Medulla oblongata (tissue), 1 donor: ENCODE measurements at regions not wholly inside any gene's neighbourhood (a gene's known extent, or its start where the extent isn't known, plus 50 kb on each side); places are given as distances from the start of the nearest gene placed in this dataset.
A peak's percentile ranks its signal among the peaks of the same experiment; 100 is the strongest.

ENCODE experiments used
- DNase-seq: peaks from one replicate; pipeline ENCODE4 v3.0.0-alpha.2; 2015; ENCODE audit errors: extremely low spot score

GRCh38 chr13:79267560-79267959, 138.5 kb downstream of the RBM26 start:
- DNase-seq: no peak

DNA sequence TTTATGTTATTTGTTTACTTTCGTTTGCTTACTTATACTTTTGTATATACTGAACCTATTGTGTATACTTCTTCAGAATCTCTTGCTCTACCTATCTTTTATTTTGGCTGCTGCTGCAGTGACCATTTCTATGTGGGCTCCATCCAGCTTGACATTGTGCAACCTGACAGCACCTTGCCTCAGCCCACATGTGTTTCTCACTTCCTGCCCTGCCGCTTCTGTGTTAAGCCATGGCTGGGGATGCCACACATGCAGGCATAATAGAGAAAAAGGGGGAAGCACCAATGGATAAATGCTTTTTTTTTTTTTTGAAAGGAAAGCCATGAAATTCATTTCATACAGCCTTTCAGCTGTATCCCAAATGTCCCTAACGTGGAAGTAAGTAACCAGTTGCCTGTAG, 147.6 kb downstream of the RBM26 start:
- no peak for DNase-seq

DNA sequence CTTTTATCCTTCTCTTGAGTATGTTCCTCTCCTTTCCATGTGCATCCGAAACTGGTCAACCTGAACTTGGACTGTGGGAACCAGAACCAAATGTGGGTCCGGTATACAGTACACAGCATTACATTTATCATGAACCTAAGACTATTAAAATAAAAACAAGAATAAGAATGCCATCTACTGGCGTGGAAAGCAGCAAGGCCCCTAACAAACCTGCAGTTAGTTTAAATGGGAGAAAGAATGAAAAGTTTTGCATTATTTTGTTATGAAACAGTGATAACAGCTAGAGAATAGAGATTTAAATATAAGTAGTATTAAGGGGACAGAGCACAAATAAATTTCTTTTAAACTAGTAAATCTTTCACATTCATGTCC, 159.5 kb downstream of the RBM26 start:
- DNase-seq: no peak

- no peak for DNase-seq
Observed at GRCh38 chr13:79245937-79246577, 160.0 kb downstream of the RBM26 start.

- no peak for DNase-seq
Observed at GRCh38 chr13:79241697-79242096, 164.4 kb downstream of the RBM26 start.

DNA sequence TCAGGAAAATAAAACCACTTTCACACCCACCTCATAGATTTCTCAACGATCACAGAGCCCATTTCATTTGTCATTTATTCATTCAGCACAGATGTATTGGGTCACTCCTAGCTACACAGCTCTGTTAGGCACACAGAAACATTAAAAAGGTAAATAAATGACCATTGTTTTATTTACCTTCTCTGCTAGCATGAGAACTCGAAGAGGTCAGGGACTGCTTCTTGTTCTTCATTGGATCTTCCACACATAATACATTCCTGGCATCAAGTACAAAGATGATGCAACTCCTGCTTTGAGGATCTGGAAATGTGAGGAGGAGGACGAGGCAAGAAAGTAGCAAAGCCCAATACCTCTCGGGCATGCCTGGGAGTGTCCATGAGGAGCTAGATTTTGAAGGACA, 168.1 kb downstream of the RBM26 start:
- DNase-seq: no peak

DNA sequence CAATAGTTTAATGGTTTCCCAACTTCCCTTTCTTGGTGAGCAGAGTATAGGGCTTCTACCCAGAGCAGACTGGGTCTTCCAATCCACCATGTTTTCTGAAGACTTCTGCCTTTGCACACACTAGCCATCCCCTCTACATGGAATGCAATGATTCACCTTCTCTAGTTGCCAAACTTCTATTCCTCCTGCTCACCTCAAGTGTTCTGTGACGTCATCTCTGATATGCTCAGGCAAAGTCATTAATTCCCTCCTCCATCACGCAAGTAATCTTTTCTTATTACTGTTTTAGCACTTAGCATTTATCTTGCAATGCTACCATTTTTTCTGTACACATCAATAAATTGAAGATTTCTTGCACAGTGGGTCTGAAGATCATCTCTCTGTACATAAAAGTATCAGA, 174.2 kb downstream of the RBM26 start:
- no peak for DNase-seq

DNA sequence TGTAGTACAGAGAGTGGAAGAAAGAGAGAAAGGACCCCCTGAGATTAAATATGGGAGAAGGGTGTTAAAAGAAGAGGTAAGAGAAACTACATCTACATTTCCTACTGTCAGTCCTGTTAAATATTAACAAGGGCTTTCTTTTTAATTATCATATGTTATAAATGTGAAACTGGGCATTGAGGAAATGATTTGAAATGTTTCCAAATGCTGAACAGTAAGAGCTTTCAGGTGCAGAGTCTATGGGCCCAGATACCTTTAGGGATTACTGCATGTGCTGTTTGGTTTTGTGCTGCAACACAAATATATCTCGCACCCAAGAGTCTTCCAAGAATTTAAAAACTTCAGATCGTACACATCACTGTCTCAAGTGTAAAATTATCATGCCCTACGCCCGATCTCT, 176.3 kb downstream of the RBM26 start:
- no peak for DNase-seq

DNA sequence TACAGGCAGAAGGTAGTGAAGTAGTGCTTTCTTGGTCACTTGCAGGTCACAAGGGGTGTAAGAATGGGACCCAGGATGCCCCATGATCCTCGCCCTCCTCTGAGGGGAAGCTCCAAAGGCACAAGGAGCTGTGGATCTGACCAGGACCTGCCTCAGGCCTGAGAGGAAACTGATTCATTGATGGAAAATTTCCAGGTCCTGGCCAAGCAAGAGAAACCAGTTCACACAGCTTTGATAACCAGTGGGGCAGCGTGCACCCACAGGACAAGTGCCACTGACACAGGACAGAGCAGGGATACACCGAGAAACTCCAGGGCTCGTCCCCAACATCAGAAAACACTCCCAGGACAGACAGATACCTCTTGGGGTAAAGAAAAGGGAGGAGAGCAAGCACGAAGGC, 177.1 kb downstream of the RBM26 start:
- no peak for DNase-seq

DNA sequence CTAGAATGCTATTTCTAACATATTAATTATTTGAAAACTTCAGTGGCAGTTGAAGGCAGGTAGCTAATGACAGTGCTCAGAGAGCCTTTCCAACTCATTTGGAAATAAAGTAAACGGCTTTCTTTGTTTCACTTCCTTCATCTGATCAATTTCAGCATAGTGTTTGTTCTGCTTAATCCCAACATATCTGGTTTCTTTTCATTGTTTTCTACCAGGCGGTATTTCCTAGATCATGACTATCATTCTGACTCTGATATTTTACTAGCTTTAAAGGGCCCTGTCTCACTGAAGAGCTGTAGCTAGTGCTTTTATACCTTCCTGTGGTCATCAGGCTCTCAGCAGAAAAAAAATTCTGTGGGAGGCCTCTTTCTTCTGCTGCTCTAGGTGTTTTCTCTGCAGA, 178.6 kb downstream of the RBM26 start:
- DNase-seq: no peak

GRCh38 chr13:79226938-79227337, 179.1 kb downstream of the RBM26 start:
- no peak for DNase-seq

- no peak for DNase-seq
Observed at GRCh38 chr13:79226250-79226649, 179.8 kb downstream of the RBM26 start.

GRCh38 chr13:79225487-79226232, 180.4 kb downstream of the RBM26 start:
- no peak for DNase-seq

- DNase-seq: no peak
Observed at GRCh38 chr13:79222427-79223205, 183.4 kb downstream of the RBM26 start.

DNA sequence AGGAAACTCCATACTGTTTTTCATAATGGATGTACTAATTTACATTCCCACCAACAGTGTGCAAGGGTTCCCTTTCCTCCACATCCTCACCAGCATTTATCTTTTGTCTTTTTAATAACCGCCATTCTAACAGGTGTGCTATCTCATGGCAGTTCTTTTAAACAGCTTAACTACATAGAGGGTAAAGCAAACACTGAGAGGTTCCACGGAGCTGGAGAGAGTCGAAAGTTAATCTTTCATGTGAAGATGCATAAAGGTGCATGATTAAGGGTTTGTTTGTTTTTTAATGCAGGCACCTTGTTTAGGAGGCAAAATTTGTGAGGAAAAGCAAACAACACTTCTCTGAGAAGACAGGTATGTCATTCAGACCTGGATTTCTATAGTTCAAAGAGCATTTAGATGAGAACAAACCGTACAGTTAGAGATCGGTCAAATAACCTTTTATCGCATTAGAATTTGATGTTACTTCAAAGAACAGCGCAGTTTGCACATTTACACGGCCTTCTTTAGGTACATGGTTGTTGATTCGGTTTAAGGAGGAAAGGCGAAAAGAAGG, 193.9 kb downstream of the RBM26 start:
- no peak for DNase-seq

GRCh38 chr13:79211377-79211776, 194.7 kb downstream of the RBM26 start:
- no peak for DNase-seq

GRCh38 chr13:79197933-79198332, 208.1 kb downstream of the RBM26 start:
- no peak for DNase-seq

DNA sequence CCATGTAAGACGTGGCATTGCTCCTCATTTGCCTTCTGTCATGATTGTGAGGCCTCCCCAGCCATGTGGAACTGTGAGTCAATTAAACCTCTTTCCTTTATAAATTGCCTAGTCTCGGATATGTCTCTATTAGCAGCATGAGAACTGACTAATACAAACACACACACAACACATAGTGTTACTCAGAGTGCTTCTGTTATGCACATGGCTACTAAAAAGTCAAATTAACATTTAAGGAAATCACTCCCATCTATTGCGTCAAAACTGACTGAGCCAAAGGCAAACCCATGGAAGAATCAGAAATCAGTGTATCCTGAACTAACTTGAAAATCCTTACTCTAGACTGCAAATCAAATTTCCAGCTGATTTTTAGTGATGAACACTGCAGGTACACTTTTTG, 209.2 kb downstream of the RBM26 start:
- DNase-seq: no peak

GRCh38 chr13:79196366-79196765, 209.7 kb downstream of the RBM26 start:
- DNase-seq: no peak

DNA sequence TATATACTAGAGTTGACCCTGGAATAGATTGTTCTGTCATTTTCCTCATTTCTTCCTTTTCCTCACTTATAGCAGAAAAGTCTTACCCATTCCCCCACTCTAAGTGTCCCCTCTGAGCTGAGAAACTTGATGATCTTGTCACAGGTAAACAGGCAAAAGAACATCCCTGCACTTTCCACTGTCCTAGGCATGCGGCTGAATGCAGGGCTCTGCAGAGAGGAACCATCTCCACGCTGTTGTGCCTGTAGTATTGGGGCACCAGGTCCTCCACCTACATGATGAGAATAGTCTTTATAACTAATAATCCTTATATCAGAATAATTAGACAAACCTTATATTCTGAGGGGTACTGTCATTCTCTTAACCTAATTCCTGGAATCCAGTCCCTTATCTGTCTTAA, 211.3 kb downstream of the RBM26 start:
- no peak for DNase-seq

DNA sequence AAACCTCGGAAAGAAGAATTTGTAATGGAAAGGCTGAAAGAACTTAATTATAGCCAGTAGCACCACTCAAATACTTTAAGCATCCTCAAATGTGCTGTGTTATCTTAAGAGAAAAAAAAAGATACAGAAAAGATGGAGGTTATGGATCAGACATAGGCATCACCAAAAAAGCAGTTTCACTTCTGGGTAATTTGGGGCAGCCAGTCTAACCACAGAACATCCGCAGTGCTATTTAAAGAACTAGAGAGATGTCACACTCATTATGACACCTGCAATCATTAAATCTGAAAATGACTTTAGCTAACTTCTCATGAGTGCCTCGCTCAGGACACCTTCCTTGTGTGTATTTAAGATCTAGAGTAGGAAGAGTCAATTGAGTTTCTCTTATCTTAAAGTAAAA, 211.8 kb downstream of the RBM26 start:
- DNase-seq: no peak

DNA sequence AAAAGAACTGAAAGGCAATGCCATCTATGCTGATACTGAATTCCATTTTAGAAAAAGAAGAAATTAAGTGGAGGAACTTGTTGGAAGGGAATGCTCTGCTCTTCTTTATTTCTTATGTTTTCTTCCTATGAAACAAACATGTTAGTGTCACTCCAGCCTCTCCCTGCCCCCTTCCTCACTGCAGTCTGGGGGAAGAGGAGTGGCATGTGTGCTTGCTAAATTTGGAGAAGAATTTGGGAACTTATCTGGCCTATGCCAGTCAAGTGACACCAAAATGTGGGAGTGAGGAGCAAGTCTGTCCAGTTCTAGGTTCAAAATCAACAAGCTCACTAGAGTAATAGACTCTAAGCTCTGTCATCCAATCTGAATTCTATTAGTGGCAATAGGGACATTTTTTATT, 214.6 kb downstream of the RBM26 start:
- peak; percentile 7 for DNase-seq

GRCh38 chr13:79190932-79191331, 215.1 kb downstream of the RBM26 start:
- no peak for DNase-seq
